Trophoblast cell (in vitro differentiated cells and primary cell): ENCODE measurements at regions not wholly inside any gene's neighbourhood (a gene's known extent, or its start where the extent isn't known, plus 50 kb on each side); places are given as distances from the start of the nearest gene placed in this dataset.

Experiments used
- DNase-seq, 2 donors: peaks; one replicate each; pipeline ENCODE4 v3.0.0-alpha.2; 2016
- H2AFZ ChIP-seq: 2 replicates; pipeline ENCODE4 v1.6.1; 2013; ENCODE audit warnings: low read length, moderate library complexity, mild to moderate bottlenecking; ENCODE audit not compliant: insufficient read depth, poor library complexity
- H2AK5ac ChIP-seq: 2 replicates; pipeline ENCODE4 v1.6.1; 2013; ENCODE audit warnings: mild to moderate bottlenecking, low read length
- H2BK120ac ChIP-seq: 2 replicates; pipeline ENCODE4 v1.6.1; 2013; ENCODE audit warnings: low read length, mild to moderate bottlenecking, moderate library complexity; ENCODE audit not compliant: insufficient read depth, poor library complexity
- H2BK12ac ChIP-seq: 2 replicates; pipeline ENCODE4 v1.6.1; 2013; ENCODE audit warnings: mild to moderate bottlenecking, low read length, moderate library complexity
- H2BK5ac ChIP-seq: 2 replicates; pipeline ENCODE4 v1.6.1; 2013; ENCODE audit warnings: low read length, low read depth, moderate library complexity, mild to moderate bottlenecking; ENCODE audit not compliant: poor library complexity
- H3K14ac ChIP-seq: 2 replicates; pipeline ENCODE4 v1.6.1; 2013; ENCODE audit warnings: mild to moderate bottlenecking, low read length
- H3K18ac ChIP-seq: 2 replicates; pipeline ENCODE4 v1.6.1; 2013; ENCODE audit warnings: mild to moderate bottlenecking, low read length
- H3K23ac ChIP-seq: 2 replicates; pipeline ENCODE4 v1.6.1; 2013; ENCODE audit warnings: low read length
- H3K27ac ChIP-seq: 2 replicates; pipeline ENCODE4 v1.5.1; 2013; ENCODE audit warnings: low read depth, mild to moderate bottlenecking, inconsistent platforms, low read length, moderate library complexity
- H3K27me3 ChIP-seq: 2 replicates; pipeline ENCODE4 v1.6.1; 2013; ENCODE audit warnings: inconsistent platforms, mild to moderate bottlenecking, low read length, moderate library complexity; ENCODE audit not compliant: insufficient read depth
- H3K36me3 ChIP-seq, 2 experiments: 1 replicate in 1 of 2; 2 replicates in 1 of 2; pipeline ENCODE4 v1.6.1; 2013; ENCODE audit warnings: low read length in 2 of 2, mild to moderate bottlenecking in 2 of 2, moderate library complexity in 1 of 2; ENCODE audit not compliant: insufficient read depth in 2 of 2, control insufficient read depth in 1 of 2
- H3K4ac ChIP-seq: 2 replicates; pipeline ENCODE4 v1.6.1; 2013; ENCODE audit warnings: low read depth, mild to moderate bottlenecking, low read length, moderate library complexity
- H3K4me1 ChIP-seq, 2 experiments: 1 replicate in 1 of 2; 2 replicates in 1 of 2; pipeline ENCODE4 v1.6.1; 2013; ENCODE audit warnings: low read length in 2 of 2, mild to moderate bottlenecking in 2 of 2, moderate library complexity in 1 of 2; ENCODE audit not compliant: insufficient read depth in 2 of 2, control insufficient read depth in 1 of 2
- H3K4me2 ChIP-seq: 2 replicates; pipeline ENCODE4 v1.6.1; 2013; ENCODE audit warnings: inconsistent platforms, mild to moderate bottlenecking, low read length, moderate library complexity
- H3K4me3 ChIP-seq: 2 replicates; pipeline ENCODE4 v1.5.1; 2013; ENCODE audit warnings: mild to moderate bottlenecking, low read depth, low read length, inconsistent platforms
- H3K79me1 ChIP-seq: one replicate; pipeline ENCODE4 v1.6.1; 2013; ENCODE audit warnings: low read length
- H3K79me2 ChIP-seq: 2 replicates; pipeline ENCODE4 v1.6.1; 2013; ENCODE audit warnings: low read length, mild to moderate bottlenecking; ENCODE audit not compliant: control insufficient read depth, insufficient read depth, poor library complexity
- H3K9ac ChIP-seq: 2 replicates; pipeline ENCODE4 v1.6.1; 2013; ENCODE audit warnings: mild to moderate bottlenecking, low read length
- H3K9me3 ChIP-seq: 2 replicates; pipeline ENCODE4 v1.6.1; 2013; ENCODE audit warnings: low read depth, mild to moderate bottlenecking, control low read depth, inconsistent platforms, low read length; ENCODE audit not compliant: insufficient read depth
- H4K12ac ChIP-seq: 2 replicates; pipeline ENCODE4 v1.6.1; 2013; ENCODE audit warnings: low read depth, mild to moderate bottlenecking, low read length, moderate library complexity
- H4K8ac ChIP-seq: 2 replicates; pipeline ENCODE4 v1.6.1; 2013; ENCODE audit warnings: low read depth, mild to moderate bottlenecking, low read length, moderate library complexity
- H4K91ac ChIP-seq: one replicate; pipeline ENCODE4 v1.6.1; 2013; ENCODE audit warnings: low read depth, mild to moderate bottlenecking, low read length, moderate library complexity
- WGBS: extraction: QIAGEN DNeasy Blood & Tissue Kit; methylation state at CpG from one replicate; pipeline ENCODE4 v1.1.7; 2013; ENCODE audit warnings: missing lambda C conversion rate; ENCODE audit not compliant: insufficient read length, insufficient coverage; ENCODE audit errors: extremely low coverage; 5-methylcytosine and 5-hydroxymethylcytosine counted together

DNA sequence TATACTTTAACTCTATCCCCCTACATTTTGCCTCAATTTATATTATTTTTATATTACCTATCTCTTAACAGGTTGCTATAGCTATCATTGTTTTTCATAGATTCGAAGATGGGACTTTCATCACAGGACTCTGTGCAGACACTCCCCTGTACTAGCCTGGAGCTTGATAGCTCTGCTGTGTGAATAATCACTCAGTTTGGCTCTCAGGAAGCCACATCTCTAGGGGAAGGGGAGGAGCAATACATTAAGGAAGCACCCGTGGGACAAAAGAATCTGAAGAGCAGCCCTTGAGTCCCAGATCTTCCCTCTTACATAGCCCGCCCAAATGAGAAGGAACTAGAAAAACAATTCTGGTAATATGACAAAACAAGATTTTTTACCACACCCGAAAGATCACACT, 114.3 kb upstream of the FXR1 start:
- Histone ChIP-seq H3K27me3 (no peaks in the 10 kb centered on the region), H3K9ac (no peak overlapping the region), H3K4ac (no peak overlapping the region), H2AK5ac (no peak overlapping the region), H3K36me3 (no peaks in the 10 kb centered on the region), H2BK5ac (no peak overlapping the region), H3K4me1 (no peaks in the 10 kb centered on the region), H2BK120ac (no peak overlapping the region), H3K14ac (no peak overlapping the region), H3K27ac (no peak overlapping the region), H4K12ac (no peak overlapping the region), H3K23ac (no peak overlapping the region), H3K9me3 (no peaks in the 10 kb centered on the region), H4K91ac (no peak overlapping the region), H3K4me2 (no peak overlapping the region), H3K4me3 (no peak overlapping the region), H3K79me2 (no peaks in the 10 kb centered on the region), H4K8ac (no peak overlapping the region), H2AFZ (no peak overlapping the region), H3K18ac (no peak overlapping the region), H3K79me1 (no peaks in the 10 kb centered on the region), H2BK12ac (no peak overlapping the region)
- WGBS = no CpG with 5 or more reads among the region's 4 CpGs
- DNase-seq = no peak

DNA sequence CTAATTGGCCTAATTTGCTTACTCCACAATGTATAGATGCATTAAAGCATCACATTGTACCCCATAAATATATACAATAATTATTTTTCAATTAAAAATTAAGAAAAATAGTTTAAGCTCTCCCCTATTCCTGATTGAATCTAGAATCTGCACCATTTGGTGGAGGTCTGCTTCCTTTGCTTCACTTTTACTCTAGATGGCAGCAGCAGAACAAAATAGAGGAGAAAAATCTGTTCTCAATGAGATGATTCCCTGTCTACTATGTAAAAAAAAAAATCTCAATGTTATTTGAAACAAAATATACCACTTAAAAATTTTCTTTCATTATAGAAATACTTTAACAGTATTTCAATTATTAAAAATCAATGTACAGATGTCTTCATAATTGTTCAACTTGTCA, 109.6 kb upstream of the FXR1 start:
- Histone ChIP-seq H2AK5ac (no peak overlapping the region), H4K12ac (no peak overlapping the region), H2AFZ (no peak overlapping the region), H3K27me3 (no peaks in the 10 kb centered on the region), H3K9ac (no peak overlapping the region), H2BK12ac (no peak overlapping the region), H3K4me2 (no peak overlapping the region), H3K4me1 (no peaks in the 10 kb centered on the region), H4K8ac (no peak overlapping the region), H3K4ac (no peak overlapping the region), H3K36me3 (no peaks in the 10 kb centered on the region), H2BK120ac (no peak overlapping the region), H3K79me2 (no peaks in the 10 kb centered on the region), H2BK5ac (no peak overlapping the region), H3K79me1 (no peaks in the 10 kb centered on the region), H3K14ac (no peak overlapping the region), H3K23ac (no peak overlapping the region), H3K4me3 (no peak overlapping the region), H4K91ac (no peak overlapping the region), H3K9me3 (no peaks in the 10 kb centered on the region), H3K27ac (no peak overlapping the region), H3K18ac (no peak overlapping the region)
- DNase-seq = peak in 1 of 2 donors; percentile 6

DNA sequence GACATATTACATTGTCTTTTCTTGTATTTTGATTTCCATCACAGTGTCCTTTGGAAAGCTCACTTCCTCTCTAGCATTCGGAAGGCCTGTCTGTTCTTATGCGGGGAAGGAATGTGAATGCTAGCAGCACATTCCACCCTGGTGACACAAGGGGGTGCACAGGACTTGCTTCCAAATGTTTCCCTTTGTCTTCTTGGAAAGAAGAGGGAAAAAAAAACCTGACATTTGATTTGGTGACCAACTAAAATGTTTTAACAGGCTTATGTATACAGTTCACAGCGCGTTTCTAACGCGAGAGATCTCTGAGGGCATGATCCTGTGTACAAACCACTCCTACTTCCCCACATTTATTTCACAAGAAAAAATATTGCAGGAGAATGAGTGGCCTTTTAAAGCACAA, 107.6 kb upstream of the FXR1 start:
- H4K8ac ChIP-seq = no peak overlapping the region
- H3K4me3 ChIP-seq = no peak overlapping the region
- no peak overlapping the region for H3K27ac ChIP-seq
- no peak for DNase-seq
- no peak overlapping the region for H3K14ac ChIP-seq
- no peaks in the 10 kb centered on the region for H3K9me3 ChIP-seq
- H2BK120ac ChIP-seq = no peak overlapping the region
- H2AK5ac ChIP-seq = no peak overlapping the region
- no CpG with 5 or more reads among the region's 6 CpGs for WGBS
- no peaks in the 10 kb centered on the region for H3K27me3 ChIP-seq
- no peaks in the 10 kb centered on the region for H3K79me2 ChIP-seq
- no peak overlapping the region for H3K18ac ChIP-seq
- H2BK5ac ChIP-seq = no peak overlapping the region
- H3K4me1 ChIP-seq = no peaks in the 10 kb centered on the region
- H3K4me2 ChIP-seq = peak overlapping the region; percentile 56
- H2AFZ ChIP-seq = no peak overlapping the region
- no peaks in the 10 kb centered on the region for H3K79me1 ChIP-seq
- H3K9ac ChIP-seq = no peak overlapping the region
- H4K91ac ChIP-seq = no peak overlapping the region
- no peak overlapping the region for H2BK12ac ChIP-seq
- H3K36me3 ChIP-seq = no peaks in the 10 kb centered on the region
- H4K12ac ChIP-seq = no peak overlapping the region
- H3K23ac ChIP-seq = no peak overlapping the region
- H3K4ac ChIP-seq = no peak overlapping the region

DNA sequence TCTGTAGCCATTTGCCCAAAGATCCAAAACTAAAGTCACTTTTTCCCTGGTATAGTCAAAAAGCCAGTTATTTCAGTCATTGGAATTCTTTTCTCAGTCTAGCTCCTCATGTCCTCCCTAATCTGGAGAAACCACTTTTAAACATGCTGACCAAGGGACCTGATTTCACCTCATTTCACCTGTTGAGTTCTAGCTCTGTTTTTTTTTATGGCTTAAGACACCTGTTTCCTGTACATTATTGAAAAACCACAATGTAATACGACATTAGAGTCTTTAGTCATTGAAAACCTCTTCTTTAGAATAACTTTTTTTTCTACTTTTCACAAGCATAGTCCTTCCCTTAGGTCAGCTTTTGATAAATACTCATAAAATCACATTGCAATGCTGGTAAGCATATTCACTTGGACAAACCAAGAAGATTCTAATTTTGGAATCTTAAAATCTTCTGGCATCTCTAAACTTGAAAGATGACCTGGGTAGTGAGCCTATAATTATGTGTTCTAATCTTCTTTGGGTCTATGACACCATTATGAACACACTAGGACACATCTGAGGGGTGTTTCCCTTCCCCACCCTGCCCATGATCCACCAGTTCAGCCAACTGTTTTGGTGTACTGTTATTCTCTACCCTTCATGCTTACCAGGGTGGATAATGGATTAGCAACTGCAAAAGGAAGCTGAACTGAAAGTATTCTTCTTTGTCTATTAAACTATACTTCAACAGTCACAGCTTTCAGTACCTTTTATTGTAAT, 103.5 kb upstream of the FXR1 start:
- H3K14ac ChIP-seq = no peak overlapping the region
- no peak for DNase-seq
- no CpG with 5 or more reads among the region's 1 CpG for WGBS

More for the DNA sequence above, 103.5 kb upstream of the FXR1 start:
- Histone ChIP-seq H3K27ac (no peak overlapping the region), H3K4me2 (no peak overlapping the region), H4K91ac (no peak overlapping the region), H3K27me3 (no peaks in the 10 kb centered on the region), H3K9ac (no peak overlapping the region), H3K9me3 (no peaks in the 10 kb centered on the region), H2BK12ac (no peak overlapping the region), H2BK120ac (no peak overlapping the region), H3K23ac (no peak overlapping the region), H3K4ac (no peak overlapping the region), H4K8ac (no peak overlapping the region), H2BK5ac (no peak overlapping the region), H4K12ac (no peak overlapping the region), H3K18ac (no peak overlapping the region), H3K79me1 (no peaks in the 10 kb centered on the region), H3K4me3 (no peak overlapping the region), H3K36me3 (no peaks in the 10 kb centered on the region), H3K79me2 (no peaks in the 10 kb centered on the region), H2AFZ (no peak overlapping the region), H3K4me1 (no peaks in the 10 kb centered on the region), H2AK5ac (no peak overlapping the region)
